ENCODE measurements at regions not wholly inside any gene's neighbourhood (a gene's known extent, or its start where the extent isn't known, plus 50 kb on each side); places are given as distances from the start of the nearest gene placed in this dataset.

GRCh38 chr5:33330426-33330825 is 110.3 kb upstream of the TARS1 start:
- TF ChIP-seq, protein P1, sequence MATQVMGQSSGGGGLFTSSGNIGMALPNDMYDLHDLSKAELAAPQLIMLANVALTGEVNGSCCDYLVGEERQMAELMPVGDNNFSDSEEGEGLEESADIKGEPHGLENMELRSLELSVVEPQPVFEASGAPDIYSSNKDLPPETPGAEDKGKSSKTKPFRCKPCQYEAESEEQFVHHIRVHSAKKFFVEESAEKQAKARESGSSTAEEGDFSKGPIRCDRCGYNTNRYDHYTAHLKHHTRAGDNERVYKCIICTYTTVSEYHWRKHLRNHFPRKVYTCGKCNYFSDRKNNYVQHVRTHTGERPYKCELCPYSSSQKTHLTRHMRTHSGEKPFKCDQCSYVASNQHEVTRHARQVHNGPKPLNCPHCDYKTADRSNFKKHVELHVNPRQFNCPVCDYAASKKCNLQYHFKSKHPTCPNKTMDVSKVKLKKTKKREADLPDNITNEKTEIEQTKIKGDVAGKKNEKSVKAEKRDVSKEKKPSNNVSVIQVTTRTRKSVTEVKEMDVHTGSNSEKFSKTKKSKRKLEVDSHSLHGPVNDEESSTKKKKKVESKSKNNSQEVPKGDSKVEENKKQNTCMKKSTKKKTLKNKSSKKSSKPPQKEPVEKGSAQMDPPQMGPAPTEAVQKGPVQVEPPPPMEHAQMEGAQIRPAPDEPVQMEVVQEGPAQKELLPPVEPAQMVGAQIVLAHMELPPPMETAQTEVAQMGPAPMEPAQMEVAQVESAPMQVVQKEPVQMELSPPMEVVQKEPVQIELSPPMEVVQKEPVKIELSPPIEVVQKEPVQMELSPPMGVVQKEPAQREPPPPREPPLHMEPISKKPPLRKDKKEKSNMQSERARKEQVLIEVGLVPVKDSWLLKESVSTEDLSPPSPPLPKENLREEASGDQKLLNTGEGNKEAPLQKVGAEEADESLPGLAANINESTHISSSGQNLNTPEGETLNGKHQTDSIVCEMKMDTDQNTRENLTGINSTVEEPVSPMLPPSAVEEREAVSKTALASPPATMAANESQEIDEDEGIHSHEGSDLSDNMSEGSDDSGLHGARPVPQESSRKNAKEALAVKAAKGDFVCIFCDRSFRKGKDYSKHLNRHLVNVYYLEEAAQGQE (IDR thresholded peaks at IDR 0.05; ENCODE audit: low read depth), result no peak
- no peak for TF ChIP-seq RAD21 (IDR thresholded peaks at IDR 0.05; ENCODE audit: low read depth)
- TF ChIP-seq NFIC (IDR thresholded peaks at IDR 0.05), result no peak
